SK-N-SH treated with all-trans-retinoic acid at 6 μM for 48 hours (cell line): ENCODE measurements at regions not wholly inside any gene's neighbourhood (a gene's known extent, or its start where the extent isn't known, plus 50 kb on each side); places are given as distances from the start of the nearest gene placed in this dataset.

ENCODE experiments used
- ATAC-seq: fragments of 200-7000 bp; cut with Tn5 transposase; 3 replicates; pipeline ENCODE4 v1.9.1; 2020; ENCODE audit warnings: mild to moderate bottlenecking, moderate library complexity
- ARNTL ChIP-seq: fragments of 450-650 bp; formaldehyde crosslinking; IDR thresholded peaks from 2 replicates; pipeline ENCODE4 v1.5.0; 2020; ENCODE audit warnings: low read depth, mild to moderate bottlenecking, moderate library complexity, borderline replicate concordance
- BACH2 ChIP-seq: fragments of 250-450 bp; sonication (Bioruptor Pico); IDR thresholded peaks from 2 replicates; pipeline ENCODE4 v1.9.0; 2021; ENCODE audit warnings: mild to moderate bottlenecking, borderline replicate concordance
- CREB5 ChIP-seq: fragments of 250-450 bp; sonication (Bioruptor Pico); IDR thresholded peaks from 2 replicates; pipeline ENCODE4 v1.5.1; 2020; ENCODE audit warnings: low read depth, mild to moderate bottlenecking, moderate library complexity
- CSDC2 ChIP-seq: fragments of 250-450 bp; sonication (Bioruptor Pico); IDR thresholded peaks from 2 replicates; pipeline ENCODE4 v1.5.0; 2020; ENCODE audit warnings: mild to moderate bottlenecking, moderate library complexity
- CSRNP3 ChIP-seq: fragments of 250-450 bp; sonication (Bioruptor Pico); IDR thresholded peaks from 2 replicates; pipeline ENCODE4 v1.5.1; 2021; ENCODE audit warnings: mild to moderate bottlenecking, moderate library complexity
- ESRRG ChIP-seq: fragments of 250-450 bp; sonication (Bioruptor Pico); IDR thresholded peaks from 2 replicates; pipeline ENCODE4 v1.6.1; 2021; ENCODE audit warnings: mild to moderate bottlenecking
- GLIS3 ChIP-seq: fragments of 250-450 bp; sonication (Bioruptor Pico); IDR thresholded peaks from 2 replicates; pipeline ENCODE4 v1.5.0; 2020; ENCODE audit warnings: mild to moderate bottlenecking, moderate library complexity
- ISL1 ChIP-seq: fragments of 250-450 bp; sonication (Bioruptor Pico); IDR thresholded peaks from 2 replicates; pipeline ENCODE4 v2.1.2; 2022; ENCODE audit warnings: mild to moderate bottlenecking, moderate library complexity
- OSR1 ChIP-seq: fragments of 250-450 bp; sonication (Bioruptor Pico); IDR thresholded peaks from 2 replicates; pipeline ENCODE4 v1.8.0; 2022; ENCODE audit warnings: moderate library complexity, mild to moderate bottlenecking, inconsistent platforms
- PATZ1 ChIP-seq: fragments of 250-450 bp; sonication (Bioruptor Pico); IDR thresholded peaks from 2 replicates; pipeline ENCODE4 v1.8.0; 2020; ENCODE audit warnings: mild to moderate bottlenecking, moderate library complexity, borderline replicate concordance
- POU6F1 ChIP-seq: fragments of 250-450 bp; sonication (Bioruptor Pico); IDR thresholded peaks from 2 replicates; pipeline ENCODE4 v1.8.0; 2021; ENCODE audit warnings: low read depth, mild to moderate bottlenecking, moderate library complexity, borderline replicate concordance
- PPARA ChIP-seq: fragments of 250-450 bp; sonication (Bioruptor Pico); IDR thresholded peaks from 2 replicates; pipeline ENCODE4 v1.5.0; 2020; ENCODE audit warnings: mild to moderate bottlenecking, borderline replicate concordance
- RARB ChIP-seq: fragments of 250-450 bp; sonication (Bioruptor Pico); IDR thresholded peaks from 2 replicates; pipeline ENCODE4 v1.8.0; 2021; ENCODE audit warnings: mild to moderate bottlenecking, moderate library complexity
- SNAI2 ChIP-seq: fragments of 250-450 bp; sonication (Bioruptor Pico); IDR thresholded peaks from 2 replicates; pipeline ENCODE4 v1.5.0; 2020; ENCODE audit warnings: mild to moderate bottlenecking, moderate library complexity
- TOX ChIP-seq: fragments of 250-450 bp; sonication (Bioruptor Pico); IDR thresholded peaks from 2 replicates; pipeline ENCODE4 v1.8.0; 2021; ENCODE audit warnings: mild to moderate bottlenecking, moderate library complexity, borderline replicate concordance
- TSHZ2 ChIP-seq: fragments of 250-450 bp; sonication (Bioruptor Pico); IDR thresholded peaks from 2 replicates; pipeline ENCODE4 v1.5.0; 2020; ENCODE audit warnings: mild to moderate bottlenecking, moderate library complexity
- ZC3H10 ChIP-seq: fragments of 250-450 bp; sonication (Bioruptor Pico); IDR thresholded peaks from 2 replicates; pipeline ENCODE4 v1.5.1; 2021; ENCODE audit warnings: mild to moderate bottlenecking, moderate library complexity
- ZFP3 ChIP-seq: fragments of 250-450 bp; sonication (Bioruptor Pico); IDR thresholded peaks from 2 replicates; pipeline ENCODE4 v1.5.0; 2020; ENCODE audit warnings: mild to moderate bottlenecking, moderate library complexity
- ZFP30 ChIP-seq: fragments of 450-650 bp; formaldehyde crosslinking; IDR thresholded peaks from 2 replicates; pipeline ENCODE4 v1.5.0; 2022; ENCODE audit warnings: mild to moderate bottlenecking, moderate library complexity
- ZNF565 ChIP-seq: fragments of 450-650 bp; formaldehyde crosslinking; conservative IDR thresholded peaks from 2 replicates; pipeline ENCODE4 v1.5.0; 2020; ENCODE audit warnings: low read depth, mild to moderate bottlenecking, moderate library complexity
- ZNF70 ChIP-seq: fragments of 450-650 bp; formaldehyde crosslinking; IDR thresholded peaks from 2 replicates; pipeline ENCODE4 v1.5.0; 2020; ENCODE audit warnings: mild to moderate bottlenecking, moderate library complexity
- ZNF8 ChIP-seq: fragments of 450-650 bp; formaldehyde crosslinking; IDR thresholded peaks from 2 replicates; pipeline ENCODE4 v1.5.0; 2020; ENCODE audit warnings: mild to moderate bottlenecking, moderate library complexity

- TF ChIP-seq PATZ1 (no peak), TOX (CRISPR knock-in tag) (no peak), ARNTL (CRISPR knock-in tag) (no peak), CSDC2 (CRISPR knock-in tag) (no peak), ESRRG (CRISPR knock-in tag) (no peak), GLIS3 (CRISPR knock-in tag) (no peak)
Measured at GRCh38 chr6:23016696-23017095, 447.3 kb downstream of the HDGFL1 start (continued).

GRCh38 chr6:23021487-23021886 lies 452.1 kb downstream of the HDGFL1 start:
- TF ChIP-seq ZC3H10 (no peak), BACH2 (CRISPR knock-in tag) (no peak), ZNF565 (CRISPR knock-in tag) (no peak), ESRRG (CRISPR knock-in tag) (no peak), PPARA (CRISPR knock-in tag) (no peak), CSRNP3 (CRISPR knock-in tag) (no peak), PATZ1 (no peak), ZNF8 (CRISPR knock-in tag) (no peak), ISL1 (CRISPR knock-in tag) (no peak), CREB5 (CRISPR knock-in tag) (no peak), CSDC2 (CRISPR knock-in tag) (no peak), SNAI2 (CRISPR knock-in tag) (no peak), POU6F1 (CRISPR knock-in tag) (no peak), RARB (CRISPR knock-in tag) (no peak), OSR1 (CRISPR knock-in tag) (no peak), TSHZ2 (no peak), ARNTL (CRISPR knock-in tag) (no peak)
- ATAC-seq, result no peak

GRCh38 chr6:23027281-23027680 lies 457.9 kb downstream of the HDGFL1 start:
- TF ChIP-seq CSRNP3 (CRISPR knock-in tag) (no peak), ZNF70 (CRISPR knock-in tag) (no peak), ISL1 (CRISPR knock-in tag) (no peak), BACH2 (CRISPR knock-in tag) (no peak), ZFP30 (CRISPR knock-in tag) (no peak), GLIS3 (CRISPR knock-in tag) (no peak), ZFP3 (CRISPR knock-in tag) (no peak), ESRRG (CRISPR knock-in tag) (no peak), ZNF565 (CRISPR knock-in tag) (no peak)
- no peak for ATAC-seq
